Testis (tissue), 2 donors: ENCODE measurements at regions not wholly inside any gene's neighbourhood (a gene's known extent, or its start where the extent isn't known, plus 50 kb on each side); places are given as distances from the start of the nearest gene placed in this dataset.

Experiments used
- DNase-seq: peaks from one replicate; pipeline ENCODE4 v3.0.0-alpha.2; 2019
- H3K27ac ChIP-seq, 2 donors: fragments of 200-600 bp; sonication (generic); one replicate each; pipeline ENCODE4 v1.5.1; 2019
- H3K27me3 ChIP-seq: fragments of 200-600 bp; sonication (generic); one replicate; pipeline ENCODE4 v1.5.1; 2019
- H3K36me3 ChIP-seq: fragments of 200-600 bp; sonication (generic); one replicate; pipeline ENCODE4 v1.5.1; 2017; ENCODE audit warnings: low read depth; ENCODE audit errors: missing control alignments
- H3K4me1 ChIP-seq: fragments of 200-600 bp; sonication (generic); one replicate; pipeline ENCODE4 v1.5.1; 2019
- H3K4me3 ChIP-seq, 2 donors: fragments of 200-600 bp; sonication (generic); one replicate each; pipeline ENCODE4 v1.5.1; 2017 to 2019
- H3K9me3 ChIP-seq: fragments of 200-600 bp; sonication (generic); one replicate; pipeline ENCODE4 v1.5.1; 2017
- CTCF ChIP-seq, 3 experiments: fragments of 450-650 bp in 2 of 3; fragments of 200-600 bp in 1 of 3; sonication (generic) in 1 of 3; IDR thresholded peaks; one replicate each; pipeline ENCODE4 v1.5.1; 2016 to 2019; ENCODE audit warnings: antibody characterized with exemption in 3 of 3, mild to moderate bottlenecking in 2 of 3, moderate library complexity in 1 of 3
- POLR2A ChIP-seq: fragments of 450-650 bp; IDR thresholded peaks from one replicate; pipeline ENCODE4 v1.6.1; 2017; ENCODE audit warnings: antibody characterized with exemption, mild to moderate bottlenecking, moderate library complexity
- WGBS, 2 donors: methylation state at CpG; one replicate each; pipeline ENCODE4 v1.1.5; 2018; 5-methylcytosine and 5-hydroxymethylcytosine counted together
- intact Hi-C: fragments of 100-400 bp; cut with DNase I; formaldehyde crosslinking; loops from one replicate; pipeline ENCODE4 v1.15.1; 2023; ENCODE audit warnings: low total_unique reads

- 0 to 26% methylated on average over 1 of the region's 1 CpG for WGBS, 2 donors
- Histone ChIP-seq H3K27ac (no peak overlapping the region), H3K27me3 (no peaks in the 10 kb centered on the region), H3K36me3 (no peaks in the 10 kb centered on the region), H3K9me3 (no peaks in the 10 kb centered on the region), H3K4me1 (no peaks in the 10 kb centered on the region), H3K4me3 (no peak overlapping the region)
- intact Hi-C loops, result no loop called here
- DNase-seq, result no peak
- TF ChIP-seq CTCF (IDR thresholded peaks at IDR 0.05) (no peak), POLR2A (no peak)
These were observed 411.6 kb downstream of the STIM2 start for GRCh38 chr4:27272217-27272616.

GRCh38 chr4:27276307-27277073, 415.8 kb downstream of the STIM2 start:
- WGBS, 2 donors, result 40 to 55% methylated on average over 2 to 3 of the region's 3 CpGs
- no peaks in the 10 kb centered on the region for H3K36me3 ChIP-seq
- no peaks in the 10 kb centered on the region for H3K9me3 ChIP-seq
- H3K27me3 ChIP-seq, result no peaks in the 10 kb centered on the region
- no peak overlapping the region for H3K27ac ChIP-seq
- TF ChIP-seq CTCF (IDR thresholded peaks at IDR 0.05), result no peak
- no peak for TF ChIP-seq POLR2A
- no peaks in the 10 kb centered on the region for H3K4me1 ChIP-seq
- H3K4me3 ChIP-seq, result no peak overlapping the region
- intact Hi-C loops, result no loop called here
- no peak for DNase-seq

GRCh38 chr4:27278615-27279375, 418.2 kb downstream of the STIM2 start:
- no peak for TF ChIP-seq POLR2A
- TF ChIP-seq CTCF (IDR thresholded peaks at IDR 0.05), result no peak
- intact Hi-C loops, result no loop called here
- no peaks in the 10 kb centered on the region for H3K36me3 ChIP-seq
- H3K27me3 ChIP-seq, result no peaks in the 10 kb centered on the region
- H3K27ac ChIP-seq, result no peak overlapping the region
- H3K9me3 ChIP-seq, result no peaks in the 10 kb centered on the region
- 45 to 55% methylated on average over 5 of the region's 5 CpGs for WGBS, 2 donors
- DNase-seq, result peak; percentile 17
- no peaks in the 10 kb centered on the region for H3K4me1 ChIP-seq
- no peak overlapping the region for H3K4me3 ChIP-seq

- WGBS, 2 donors, result 88 to 94% methylated on average over 5 of the region's 5 CpGs
- H3K36me3 ChIP-seq, result no peaks in the 10 kb centered on the region
- H3K27me3 ChIP-seq, result no peaks in the 10 kb centered on the region
- H3K4me3 ChIP-seq, result no peak overlapping the region
- no peak for DNase-seq
- intact Hi-C loops, result no loop called here
- H3K27ac ChIP-seq, result no peak overlapping the region
- TF ChIP-seq POLR2A, result no peak
- no peak for TF ChIP-seq CTCF (IDR thresholded peaks at IDR 0.05)
- H3K9me3 ChIP-seq, result no peaks in the 10 kb centered on the region
- H3K4me1 ChIP-seq, result no peaks in the 10 kb centered on the region
These were observed 427.9 kb downstream of the STIM2 start for GRCh38 chr4:27288496-27288895.
